Activated gamma-delta T cell (primary cell): ENCODE measurements at regions not wholly inside any gene's neighbourhood (a gene's known extent, or its start where the extent isn't known, plus 50 kb on each side); places are given as distances from the start of the nearest gene placed in this dataset.
"Not testable (repeated sequence)": the region's sequence is repeated elsewhere in the genome, so short reads cannot be mapped to it uniquely, and the experiment has no call there.

Experiments used
- DNase-seq: peaks from one replicate; lab custom pipeline; 2025; lab: John Stamatoyannopoulos, UW

DNA sequence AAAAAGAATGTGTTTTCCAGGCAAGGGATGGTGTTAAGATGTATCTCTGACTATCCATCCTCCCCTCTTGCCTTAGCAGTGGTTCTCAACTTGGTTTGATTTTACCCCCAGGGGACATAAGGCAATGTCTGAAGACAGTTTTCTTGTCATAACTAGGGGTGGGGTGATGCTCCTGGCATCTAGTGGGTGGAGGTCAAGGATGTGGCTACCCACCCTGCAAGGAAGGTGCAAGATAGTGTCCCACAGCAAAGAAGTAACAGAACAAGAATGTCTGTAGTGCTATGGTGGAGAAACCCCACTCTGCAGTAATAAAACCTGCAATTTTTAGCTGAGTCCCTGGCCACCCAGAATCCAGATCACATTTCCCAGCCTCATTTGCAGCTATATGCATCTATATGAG lies 81.2 kb upstream of the TBL1X start:
- no peak for DNase-seq

DNA sequence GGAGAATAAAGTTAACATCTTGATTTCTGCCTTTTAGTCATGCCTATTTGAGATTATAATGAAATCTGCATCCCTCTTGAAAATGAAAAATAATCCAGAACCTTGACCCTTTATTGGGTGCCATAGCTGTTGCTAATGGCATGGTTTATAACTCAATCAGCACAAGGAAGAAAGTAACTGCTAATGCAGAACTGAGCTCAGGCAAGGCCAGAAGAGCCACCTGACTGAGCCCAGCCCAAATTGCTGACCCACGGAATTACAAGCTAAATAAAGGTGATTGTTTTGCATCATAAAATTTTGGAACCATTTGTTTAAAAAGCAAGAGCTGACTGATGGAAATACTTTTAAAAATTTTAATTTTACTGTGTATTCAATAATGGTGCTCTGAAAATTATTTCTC lies 76.4 kb upstream of the TBL1X start:
- no peak for DNase-seq

DNA sequence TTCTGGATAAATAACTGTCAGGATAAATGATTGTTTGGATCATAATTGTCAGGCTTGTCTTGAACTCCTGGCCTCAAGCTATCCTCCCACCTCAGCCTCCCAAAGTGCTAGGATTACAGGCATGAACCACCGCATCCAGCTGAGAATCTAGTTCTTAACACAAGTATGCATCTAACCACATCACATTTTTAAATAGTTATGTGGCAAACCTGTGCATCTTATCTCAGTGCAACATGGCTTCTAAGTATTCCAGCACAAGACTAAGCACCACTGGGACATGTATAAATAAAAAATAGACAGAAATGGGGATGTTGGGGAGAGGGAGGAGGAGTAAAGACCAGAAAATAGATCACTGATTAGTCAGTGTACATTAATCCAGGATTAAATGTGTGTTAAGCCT lies 74.7 kb upstream of the TBL1X start:
- no peak for DNase-seq

DNA sequence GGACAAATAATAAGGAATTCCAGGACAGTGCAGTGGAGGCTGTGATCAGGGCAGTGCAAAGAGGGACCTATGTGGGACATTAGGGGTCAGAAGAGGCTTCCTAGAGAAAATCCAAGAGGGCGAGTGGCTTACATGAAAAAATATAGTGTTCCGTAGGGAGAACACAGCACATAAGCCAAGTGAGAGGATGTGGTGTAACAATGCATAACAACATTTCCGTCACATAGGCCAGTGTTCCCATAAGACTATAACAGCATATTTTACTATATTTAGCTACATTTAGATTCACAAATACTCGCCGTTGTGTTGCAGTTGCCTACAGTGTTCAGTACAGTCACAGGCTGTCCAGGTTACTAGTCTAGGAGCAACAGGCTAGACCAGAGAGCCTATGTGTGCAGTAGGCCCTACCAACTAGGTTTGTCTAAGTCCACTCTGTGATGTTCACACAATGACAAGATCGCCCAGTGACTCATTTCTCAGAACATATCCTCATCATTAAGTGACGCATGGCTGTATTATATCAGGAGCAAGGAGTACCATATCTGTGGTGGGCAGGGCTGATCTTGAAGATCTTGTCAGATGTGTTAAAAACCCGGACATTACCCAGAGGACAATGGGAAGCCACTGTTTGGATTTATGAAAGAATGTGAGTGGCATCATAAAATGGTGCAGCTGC lies 74.0 kb upstream of the TBL1X start:
- no peak for DNase-seq

DNA sequence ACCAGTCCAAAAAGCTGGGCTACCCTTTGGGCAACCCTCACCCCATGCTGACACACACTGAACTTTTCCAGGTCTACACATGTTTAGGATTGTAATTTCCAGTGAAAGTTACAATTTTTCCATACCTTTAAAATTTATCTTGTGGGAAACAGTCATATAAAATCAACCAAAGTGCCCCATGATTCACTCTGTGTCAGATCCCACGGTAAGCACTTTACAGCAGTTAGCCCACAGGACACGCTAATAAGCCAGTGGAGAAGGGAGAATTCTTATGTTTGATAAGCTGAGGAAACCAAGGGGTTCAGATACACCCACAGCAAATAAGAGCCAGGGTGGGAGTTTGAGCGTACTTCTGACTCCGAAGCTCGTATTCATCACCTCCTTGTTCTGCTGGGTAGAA lies 72.4 kb upstream of the TBL1X start:
- no peak for DNase-seq

DNA sequence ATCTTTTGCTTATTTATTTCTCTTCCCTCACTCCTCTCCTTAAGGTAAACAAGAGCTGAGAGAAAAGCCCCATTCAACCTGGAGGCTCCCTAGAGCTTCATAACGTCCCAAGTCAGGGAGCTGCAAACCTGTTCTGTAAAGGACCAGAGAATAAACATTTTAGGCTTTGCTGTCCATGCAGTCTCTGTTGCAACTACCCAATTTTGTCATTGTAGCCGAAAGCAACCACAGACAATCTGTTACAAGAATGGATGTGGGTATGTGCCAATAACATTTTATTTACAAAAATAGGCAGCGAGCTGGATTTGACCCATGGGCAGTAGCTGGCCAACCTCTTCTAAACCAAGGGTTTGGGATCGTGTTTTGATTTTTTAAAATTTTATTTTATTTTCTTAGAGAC lies 71.3 kb upstream of the TBL1X start:
- DNase-seq = no peak

DNA sequence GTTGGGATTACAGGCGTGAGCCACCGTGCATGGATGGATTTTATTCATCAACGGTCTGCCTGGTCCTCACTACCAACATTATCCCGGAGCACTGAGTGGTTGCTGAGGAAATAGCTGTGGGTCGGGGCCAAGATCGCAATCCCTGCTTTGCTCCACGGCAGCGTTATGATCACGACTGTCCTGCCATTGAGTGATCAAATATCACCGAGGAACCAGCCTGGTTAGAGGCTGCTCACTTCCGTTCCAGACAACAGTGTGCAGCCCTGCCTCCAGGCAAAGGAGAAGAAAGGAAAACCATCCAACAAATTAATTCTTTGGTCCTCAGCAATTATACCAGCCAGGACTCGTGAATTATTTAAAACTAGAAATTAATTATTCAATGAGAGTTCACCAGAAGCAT lies 70.6 kb upstream of the TBL1X start:
- DNase-seq = no peak

DNA sequence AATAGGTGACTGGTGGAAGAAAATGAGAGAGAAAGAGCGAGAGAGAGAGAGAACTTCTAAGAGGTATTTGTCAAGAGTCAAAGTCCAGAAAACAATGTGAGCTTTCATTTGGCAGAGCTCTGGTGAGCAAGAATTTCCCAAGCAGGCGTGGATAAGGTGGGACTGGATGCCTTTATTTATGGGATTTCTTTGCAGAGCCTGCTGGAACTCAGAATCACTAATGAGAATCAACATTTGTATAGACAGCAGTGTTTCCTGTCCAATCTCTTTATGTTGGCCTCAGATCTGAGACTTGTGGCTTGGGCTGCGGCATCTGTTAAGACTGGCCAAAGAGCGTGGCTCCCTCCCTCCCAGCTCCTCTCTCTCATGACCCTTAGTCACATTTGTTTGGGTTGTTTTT lies 67.9 kb upstream of the TBL1X start:
- no peak for DNase-seq

DNA sequence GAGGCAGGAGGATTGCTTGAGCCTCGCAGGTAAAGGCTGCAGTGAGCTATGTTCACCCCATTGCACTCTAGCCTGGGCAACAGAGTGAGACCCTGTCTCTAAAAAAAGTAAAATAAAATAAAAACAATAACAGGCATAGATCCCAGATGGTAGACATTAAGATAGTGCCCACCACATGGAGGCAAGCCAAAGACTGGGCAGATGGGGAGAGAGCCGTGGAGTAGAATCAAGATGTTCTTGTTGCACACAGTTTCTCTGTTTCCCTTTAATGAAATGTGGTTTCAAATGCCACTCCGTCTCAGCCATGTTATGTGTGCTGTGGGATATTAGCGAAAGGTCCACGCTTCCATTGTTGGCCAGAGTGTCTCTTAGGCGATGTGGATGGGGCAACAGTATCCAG lies 63.8 kb upstream of the TBL1X start:
- DNase-seq = no peak

DNA sequence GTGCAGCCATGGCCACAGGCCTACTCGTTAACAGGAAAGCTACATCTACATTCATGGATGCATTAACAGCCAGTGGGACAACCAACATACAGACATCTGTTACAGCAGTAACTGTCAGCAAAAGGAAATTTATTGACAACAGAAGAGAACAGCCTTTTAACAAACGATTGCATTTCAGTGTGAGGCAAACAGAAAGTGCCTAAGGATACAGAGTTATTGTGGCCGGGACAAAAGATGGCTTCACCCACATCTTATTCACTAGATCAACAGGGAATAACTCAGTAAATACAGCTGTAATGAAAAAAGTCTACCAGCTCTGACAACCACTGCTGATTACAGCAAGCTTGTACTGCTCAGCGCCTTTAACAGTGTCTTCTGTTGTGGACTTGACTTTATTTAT lies 61.5 kb upstream of the TBL1X start:
- no peak for DNase-seq

DNA sequence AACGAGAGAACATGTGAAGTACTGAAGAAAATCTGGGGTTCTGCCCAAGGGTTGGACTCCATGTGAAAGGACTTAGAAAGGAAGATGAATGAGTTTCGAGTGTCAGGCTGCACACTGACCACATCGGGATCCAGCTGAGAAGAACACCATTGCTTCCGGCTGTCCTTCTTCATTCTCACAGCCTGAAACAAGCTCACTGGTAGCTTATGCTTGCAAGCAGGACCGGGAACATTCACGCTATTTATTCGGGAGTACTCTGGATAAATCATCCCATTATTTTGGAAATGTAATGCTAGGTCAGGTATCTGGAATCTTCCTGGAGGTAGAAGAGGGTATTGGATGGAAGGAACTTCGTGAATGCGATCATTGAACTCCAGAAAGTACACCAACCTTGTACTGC lies 59.2 kb upstream of the TBL1X start:
- not testable (repeated sequence) for DNase-seq

DNA sequence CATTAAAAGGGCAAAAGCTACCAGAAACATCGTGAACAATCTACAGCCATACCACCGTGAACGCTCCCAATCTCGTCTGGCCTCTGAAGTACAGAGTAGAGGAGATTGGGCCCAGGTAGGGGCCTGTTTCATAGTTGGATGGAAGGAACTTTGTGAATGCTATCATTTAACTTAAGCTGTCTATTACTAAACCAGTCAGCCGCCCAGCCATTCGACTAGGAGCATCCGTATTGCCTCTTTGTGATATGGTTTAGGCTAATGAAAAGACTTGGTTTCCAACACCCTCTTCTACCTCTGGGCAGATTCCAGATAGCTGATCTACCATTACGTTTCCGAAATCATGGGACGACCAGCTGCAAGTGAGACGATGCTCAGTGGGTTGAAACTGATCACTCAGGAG lies 54.0 kb upstream of the TBL1X start:
- not testable (repeated sequence) for DNase-seq

DNA sequence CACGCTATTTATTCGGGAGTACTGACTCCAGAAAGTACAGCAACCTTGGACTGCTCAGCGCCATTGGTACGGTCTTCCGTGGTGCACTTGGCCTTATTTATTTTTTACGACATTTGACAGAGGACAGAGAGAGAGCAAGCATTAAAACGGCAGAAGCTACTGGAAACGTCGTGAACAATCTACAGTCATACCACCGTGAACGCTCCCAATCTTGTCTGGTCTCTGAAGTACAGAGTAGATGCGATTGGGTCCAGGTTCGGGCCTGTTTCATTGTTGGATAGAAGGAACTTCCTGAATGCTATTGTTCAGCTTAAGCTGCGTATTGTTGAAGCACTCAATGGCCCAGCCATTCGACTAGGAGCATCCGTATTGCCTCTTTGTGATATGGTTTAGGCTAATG lies 53.2 kb upstream of the TBL1X start:
- not testable (repeated sequence) for DNase-seq

DNA sequence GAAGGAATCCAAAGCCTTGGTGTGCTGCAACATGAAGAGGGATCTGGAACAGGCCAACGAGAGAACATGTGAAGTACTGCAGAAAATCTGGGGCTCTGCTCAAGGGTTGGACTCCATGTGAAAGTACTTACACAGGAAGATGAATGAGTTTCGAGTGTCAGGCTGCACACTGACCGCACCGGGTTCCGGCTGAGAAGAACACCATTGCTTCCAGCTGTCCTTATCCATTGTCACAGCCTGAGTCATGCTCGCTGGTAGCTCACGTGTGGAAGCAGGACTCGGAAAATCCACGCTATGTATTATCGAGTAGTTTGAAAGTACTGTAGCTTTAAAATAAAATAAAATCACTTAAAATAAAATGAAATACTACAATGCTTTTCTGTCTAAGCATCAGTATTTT lies 50.4 kb upstream of the TBL1X start:
- no peak for DNase-seq
